AG20443 (cell line): ENCODE measurements at regions not wholly inside any gene's neighbourhood (a gene's known extent, or its start where the extent isn't known, plus 50 kb on each side); places are given as distances from the start of the nearest gene placed in this dataset.
A peak's percentile ranks its signal among the peaks of the same experiment; 100 is the strongest.

Source experiments
- DNase-seq: peaks from one replicate; pipeline ENCODE4 v3.0.0; 2012; ENCODE audit warnings: low spot score, mixed read lengths

DNA sequence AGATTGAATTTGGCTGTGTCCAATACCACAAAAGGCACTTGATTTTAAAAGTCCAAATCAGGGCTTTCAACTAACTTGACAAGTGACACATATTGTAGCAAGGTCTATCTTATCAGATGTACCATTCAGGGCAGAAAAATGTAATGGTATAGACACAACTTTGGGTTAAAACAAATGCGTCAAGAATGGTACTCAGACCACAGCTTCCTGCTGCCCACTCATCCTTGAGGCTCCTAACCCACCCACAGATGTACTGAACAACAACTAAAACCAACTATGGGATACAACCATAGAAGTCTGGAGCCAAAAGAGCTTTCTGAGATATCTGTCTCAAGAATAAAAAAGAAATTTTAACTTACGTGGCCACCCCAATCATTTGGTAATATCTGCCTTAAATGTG lies 105.2 kb downstream of the RBM43 start:
- DNase-seq: no peak

DNA sequence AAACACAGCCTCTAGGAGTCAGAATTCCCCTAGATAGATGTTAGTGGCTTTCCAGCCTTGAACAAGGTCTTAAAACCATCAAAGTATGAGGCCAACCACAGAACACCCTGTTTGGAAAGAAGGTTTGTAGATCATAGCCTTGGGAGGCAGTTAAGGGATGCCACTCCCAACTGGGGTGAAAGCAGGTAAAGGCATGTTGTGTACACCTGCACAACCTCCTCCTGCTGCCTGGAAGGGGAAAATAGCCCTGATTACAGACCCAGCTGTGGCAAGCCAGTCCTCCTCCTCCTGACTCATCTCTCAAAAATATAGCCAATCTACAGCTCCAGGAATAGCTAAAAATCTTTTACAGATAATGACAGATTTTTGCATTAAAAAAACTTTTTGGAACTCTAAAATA lies 108.1 kb downstream of the RBM43 start:
- DNase-seq: no peak

DNA sequence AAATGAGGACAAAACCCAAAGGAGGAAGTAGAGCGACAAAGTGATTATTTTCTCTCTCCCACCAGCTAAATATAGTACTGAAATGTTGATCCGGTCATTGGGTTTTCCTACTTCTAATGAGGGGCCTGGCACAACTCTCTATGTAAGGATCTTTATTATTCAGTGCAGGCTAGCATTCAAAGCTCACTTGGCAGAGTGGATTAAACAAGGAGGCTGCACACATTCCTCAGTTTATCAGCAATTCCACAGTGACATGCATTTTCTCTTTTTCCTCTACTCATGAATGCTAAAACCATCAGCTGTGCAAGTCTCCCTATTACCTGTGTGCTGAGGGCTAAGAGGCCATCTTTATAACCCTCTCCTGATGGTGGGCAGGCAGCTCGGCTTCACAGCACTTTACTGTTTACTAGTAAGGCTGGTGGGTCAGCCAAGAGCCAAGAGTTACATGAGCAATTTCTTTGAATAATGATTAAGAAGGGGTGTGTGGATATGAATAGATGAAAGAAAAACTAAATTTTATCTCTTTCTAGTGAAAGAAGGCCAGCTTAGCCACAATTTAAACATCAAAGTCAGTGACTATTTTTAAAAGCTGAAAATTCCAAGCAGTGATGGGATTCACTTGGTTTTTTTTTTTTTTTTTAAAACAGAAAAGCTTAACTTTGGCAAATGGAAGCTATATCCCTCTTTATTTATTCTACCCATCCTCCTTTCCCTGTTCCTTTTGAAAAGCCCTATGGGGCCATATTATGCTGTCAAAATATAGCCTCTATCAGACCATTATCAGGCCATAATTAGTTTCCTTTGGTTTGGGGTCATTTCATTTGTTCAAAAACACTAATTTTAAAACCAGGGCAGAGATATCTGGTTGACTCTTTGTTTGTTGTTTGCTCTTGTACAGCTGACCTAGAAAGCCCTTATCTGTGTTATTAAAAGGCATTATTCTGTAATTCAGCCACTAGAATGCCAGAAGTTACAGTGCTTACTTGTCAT lies 111.0 kb downstream of the RBM43 start:
- no peak for DNase-seq

DNA sequence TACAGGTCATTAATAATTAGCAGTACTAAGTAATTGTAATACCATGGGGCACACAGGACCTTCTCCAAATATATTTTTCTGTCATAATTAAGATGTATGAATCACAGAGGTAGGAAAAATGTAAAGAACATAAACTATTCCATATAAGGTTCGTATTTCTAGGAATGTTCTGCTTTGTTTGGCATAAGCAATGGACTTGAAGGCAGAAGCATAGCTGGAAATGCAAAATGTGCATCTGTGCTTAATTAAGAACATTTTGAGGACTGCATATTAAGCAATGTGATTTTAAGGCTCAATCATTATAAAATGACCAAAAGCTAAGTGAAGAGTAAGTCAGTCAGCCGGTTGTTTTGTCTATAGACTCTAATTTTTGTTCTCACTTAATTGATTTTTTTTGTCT lies 123.2 kb downstream of the RBM43 start:
- DNase-seq: peak; percentile 40

DNA sequence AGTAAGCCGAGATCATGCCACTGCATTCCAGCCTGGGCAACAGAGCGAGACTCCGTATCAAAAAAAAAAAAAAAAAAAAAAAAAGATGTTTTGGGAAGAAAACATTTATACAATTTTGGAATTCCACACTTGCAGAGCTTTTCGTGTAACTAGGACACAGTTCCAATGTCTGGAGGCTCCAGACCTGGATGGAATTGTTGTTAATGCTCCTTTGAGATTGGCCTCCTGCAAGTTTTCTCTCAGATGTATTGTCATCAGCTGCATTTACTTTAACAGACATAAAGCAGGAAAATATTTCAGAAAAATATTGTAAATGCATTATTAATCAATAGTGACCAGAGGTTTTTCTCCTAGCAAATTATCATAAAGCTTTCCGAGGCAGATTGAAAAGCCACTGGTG lies 124.1 kb downstream of the RBM43 start:
- DNase-seq: no peak

DNA sequence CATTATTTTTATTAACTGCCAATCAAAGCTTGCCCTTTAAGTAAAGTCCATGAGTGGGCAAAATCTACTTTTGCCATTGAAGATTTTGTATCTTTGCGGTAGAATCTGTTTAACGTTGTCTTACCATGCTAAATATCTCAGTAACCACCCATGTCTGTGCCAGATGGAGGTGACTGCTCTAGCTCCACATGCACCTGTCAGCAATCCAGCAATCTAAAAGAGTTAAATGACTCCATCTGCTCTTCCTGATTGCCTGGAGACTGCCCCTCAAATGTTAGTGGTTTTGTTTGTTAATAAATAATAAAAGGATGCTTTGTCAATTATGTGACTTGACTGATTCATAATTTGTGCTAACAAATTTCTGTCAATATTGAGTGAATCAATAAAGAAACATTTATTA lies 141.7 kb downstream of the RBM43 start:
- no peak for DNase-seq

DNA sequence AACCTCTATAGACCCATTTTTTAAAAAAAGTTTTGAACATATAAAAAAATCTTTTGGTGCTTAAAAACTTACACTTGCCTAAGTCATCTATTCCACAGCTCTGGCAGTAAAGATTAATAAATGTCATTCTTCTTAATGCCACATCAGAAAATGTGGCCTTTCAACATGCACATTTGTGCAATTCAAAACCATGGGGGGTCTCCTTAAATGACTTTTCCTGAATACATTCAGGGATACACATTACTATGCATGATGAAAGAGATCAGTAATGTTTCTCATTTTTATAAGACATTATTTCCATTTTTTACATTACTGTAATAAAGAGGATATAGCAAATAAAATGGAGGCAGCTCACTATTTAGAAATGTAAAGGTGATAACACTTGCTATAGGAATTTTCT lies 142.3 kb downstream of the RBM43 start:
- DNase-seq: no peak

DNA sequence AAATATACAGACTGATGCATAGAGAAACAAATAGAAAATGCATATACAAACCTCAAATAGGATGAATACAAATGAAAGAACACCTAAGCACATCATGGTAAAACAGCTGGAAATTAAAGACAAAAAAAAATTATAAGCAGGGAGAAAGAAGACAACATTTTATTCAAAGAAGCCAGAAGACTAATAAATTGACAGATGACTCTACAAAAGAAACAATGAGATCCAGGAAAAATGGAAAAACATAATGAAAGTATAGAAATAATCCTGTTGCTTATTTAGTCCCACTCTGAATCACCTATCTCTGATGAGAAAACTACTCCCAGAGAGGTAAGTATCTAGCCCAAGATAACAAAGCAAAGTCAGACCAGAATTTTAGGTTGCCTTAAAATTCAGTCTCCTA lies 143.4 kb downstream of the RBM43 start:
- DNase-seq: no peak

DNA sequence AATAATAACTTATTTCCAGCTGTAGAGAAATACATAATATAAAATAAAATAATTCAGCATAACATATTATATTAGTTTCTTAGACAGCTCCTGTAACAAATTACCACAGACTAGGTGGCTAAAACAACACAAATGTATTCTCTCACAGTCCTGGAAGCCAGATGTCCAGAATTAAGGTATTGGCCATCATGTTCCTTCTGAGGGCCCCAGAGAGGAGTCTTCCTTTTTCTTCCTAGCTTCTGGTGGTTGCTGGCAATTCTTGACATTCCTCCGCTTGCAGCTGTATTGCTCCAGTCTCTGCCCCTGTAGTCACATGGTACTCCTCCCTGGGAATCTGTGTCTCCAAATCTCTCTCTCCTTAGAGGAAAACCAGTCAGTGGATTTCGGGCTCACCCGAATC lies 146.8 kb downstream of the RBM43 start:
- DNase-seq: peak; percentile 50

DNA sequence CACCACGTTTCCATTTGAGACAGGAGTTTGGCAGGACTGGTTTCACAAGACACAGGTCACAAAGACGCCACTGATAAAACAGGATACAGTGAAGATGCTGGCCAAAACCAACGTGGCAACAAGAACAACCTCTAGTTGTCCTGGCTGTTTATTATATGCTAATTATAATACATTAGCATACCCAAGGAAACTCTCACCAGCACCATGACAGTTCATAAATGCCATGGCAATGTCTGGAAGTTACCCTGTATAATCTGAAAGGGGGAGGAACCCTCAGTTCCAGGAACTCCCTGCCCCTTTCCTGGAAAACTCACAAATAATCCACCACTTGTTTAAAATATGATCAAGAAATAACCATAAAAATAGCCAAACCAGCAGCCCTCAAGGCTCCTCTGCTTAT lies 148.3 kb downstream of the RBM43 start:
- DNase-seq: no peak

DNA sequence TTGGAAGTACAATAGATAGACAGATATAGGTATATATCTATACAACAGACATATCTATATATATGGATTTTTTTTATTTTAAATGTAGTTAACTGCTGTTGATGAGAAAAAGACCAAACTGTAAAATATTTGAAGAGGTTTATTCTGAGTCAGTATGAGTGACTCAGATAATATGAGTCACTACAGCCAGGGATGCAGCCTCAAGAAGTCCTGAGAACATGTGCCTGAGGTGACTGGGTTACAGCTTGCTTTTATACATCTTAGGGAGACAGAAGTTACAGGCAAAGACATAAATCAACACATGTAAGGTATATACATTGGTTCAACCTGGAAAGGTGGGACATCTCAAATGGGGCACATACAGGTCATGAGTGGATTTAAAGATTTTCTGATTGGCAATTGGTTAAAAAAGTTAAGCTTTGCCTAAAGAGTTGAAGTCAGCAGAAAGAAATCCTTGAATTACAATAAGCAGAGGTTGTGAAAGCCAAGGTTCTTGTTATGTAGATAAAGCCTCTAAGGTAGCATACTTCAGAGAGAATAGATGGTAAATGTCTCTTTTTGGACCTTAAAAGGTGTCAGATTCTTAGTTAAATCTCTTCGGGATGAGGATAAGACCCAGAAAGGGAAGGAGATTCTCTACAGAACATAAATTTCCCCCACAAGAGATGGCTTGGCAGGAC lies 149.9 kb downstream of the RBM43 start:
- peak; percentile 51 for DNase-seq

DNA sequence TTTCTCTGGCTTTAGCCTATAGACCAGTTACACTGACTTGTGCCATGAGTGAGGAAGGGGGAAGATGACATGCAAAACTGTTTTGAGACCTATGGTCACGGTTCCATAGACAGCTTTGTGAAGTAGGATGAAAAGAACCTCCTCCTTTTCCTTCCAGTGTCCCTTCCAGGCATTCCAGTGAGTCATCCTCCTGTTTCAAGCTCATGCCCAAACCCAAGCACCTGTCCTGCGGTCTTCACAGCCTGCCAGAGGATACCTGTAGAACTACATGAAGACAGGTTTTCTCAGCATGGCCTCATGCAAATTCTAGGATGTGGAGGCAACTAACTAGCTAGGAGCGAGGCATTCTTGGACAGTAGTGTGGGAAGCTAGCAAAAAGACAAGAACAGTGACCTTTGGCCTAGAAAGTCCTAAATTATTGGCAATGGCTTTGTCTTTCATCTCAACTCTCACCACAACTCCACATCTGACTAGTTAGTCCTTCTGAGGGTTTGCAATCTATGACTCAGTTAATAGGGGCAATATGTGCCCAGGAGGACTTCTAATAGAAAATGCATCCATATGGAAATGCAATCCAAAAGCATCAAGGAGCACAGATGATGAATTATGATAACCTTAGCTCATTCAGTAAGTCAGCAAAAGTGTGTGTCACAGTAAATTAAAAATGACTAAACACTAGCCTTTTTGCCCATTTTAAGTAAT lies 154.7 kb downstream of the RBM43 start:
- DNase-seq: no peak

DNA sequence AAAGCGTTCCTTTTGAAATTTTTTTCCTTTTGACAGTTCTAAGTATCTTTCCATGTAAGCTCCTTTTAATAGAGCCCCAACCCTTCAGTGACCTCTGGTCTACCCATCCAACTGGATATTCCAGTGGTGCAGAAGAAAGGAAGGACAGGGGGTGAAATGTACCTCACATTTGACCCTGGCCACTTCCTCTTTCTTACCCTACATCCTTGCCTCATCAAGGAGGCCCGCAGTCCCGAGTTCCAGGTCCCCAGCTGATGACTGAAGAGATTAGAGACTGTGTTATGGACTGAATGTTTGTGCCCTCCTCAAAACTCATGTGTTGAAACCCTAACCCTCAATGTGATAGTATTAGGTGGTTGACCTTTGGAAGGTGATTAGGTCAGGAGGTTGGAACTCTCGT lies 158.1 kb downstream of the RBM43 start:
- no peak for DNase-seq

DNA sequence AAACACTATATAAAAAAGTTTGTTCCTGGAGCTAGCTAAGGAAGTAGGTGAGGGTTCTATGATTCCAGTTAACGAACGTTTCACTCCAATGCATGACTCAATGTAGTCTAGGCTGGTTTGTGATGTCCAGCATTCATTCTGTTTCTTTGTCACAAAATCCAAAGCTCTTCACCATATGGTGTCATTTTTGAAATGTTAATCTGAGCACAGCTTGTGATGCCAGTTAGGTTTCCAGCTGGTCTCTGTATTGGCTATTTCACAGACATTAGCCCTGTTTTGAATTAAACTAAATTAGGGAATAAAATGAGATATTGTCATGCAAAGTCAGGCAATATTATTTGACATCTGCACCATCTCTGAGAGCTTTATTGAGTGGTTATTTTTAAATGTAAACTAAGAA lies 159.4 kb downstream of the RBM43 start:
- no peak for DNase-seq

DNA sequence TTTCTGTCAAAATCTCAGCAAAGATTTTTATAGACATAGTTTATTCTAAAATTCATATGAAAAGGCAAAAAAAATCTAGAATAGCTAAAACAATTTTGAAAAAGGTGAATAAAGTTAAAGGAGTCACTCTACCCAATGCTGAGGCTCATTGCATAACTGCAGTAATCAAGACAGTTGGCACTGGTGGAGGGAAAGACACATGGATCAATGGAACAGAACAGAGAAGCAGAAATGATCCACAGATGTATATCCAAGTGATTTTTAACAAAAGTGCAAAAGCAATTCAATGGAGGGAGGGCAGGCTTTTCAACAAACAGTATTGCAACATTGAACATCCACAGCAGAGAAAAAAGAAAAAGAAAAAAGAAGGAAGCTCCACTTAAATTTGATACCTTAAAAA lies 162.8 kb downstream of the RBM43 start:
- no peak for DNase-seq

DNA sequence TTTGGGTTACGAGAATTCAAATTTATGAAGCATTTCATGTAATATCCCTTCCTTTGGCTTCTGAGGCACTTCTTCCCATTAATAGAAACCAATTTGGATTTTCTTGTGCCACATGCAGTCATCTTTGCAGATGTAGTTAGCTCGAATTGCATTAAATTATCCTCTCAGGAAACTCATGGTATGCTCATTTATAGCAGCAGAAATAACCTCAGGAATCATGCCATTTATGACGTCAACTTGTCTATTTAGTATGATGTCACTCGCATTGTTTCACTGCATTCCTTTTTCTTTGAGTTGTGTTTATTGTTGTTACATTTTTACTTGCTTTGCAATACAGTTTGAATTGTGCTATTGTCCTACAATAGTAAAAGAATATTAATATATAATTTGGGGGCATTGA lies 163.8 kb downstream of the RBM43 start:
- DNase-seq: no peak

DNA sequence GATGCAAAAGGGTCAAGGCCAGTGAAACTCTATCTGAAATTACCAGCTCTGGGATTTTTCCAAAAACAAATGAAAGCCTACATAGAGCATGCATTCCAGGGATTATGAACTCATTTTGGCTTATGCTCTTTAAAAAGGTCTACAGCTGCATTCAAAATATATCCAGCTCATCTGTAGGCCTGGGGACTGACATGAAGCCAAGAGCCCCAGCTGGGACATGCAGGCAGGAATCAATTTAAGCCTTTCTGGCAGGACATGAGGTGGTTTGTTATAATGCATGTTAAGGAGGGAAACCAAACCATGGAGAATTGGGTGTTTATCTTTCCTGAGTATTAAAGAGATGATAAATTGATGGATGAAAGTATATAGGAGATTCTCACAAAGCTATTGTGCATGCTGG lies 164.5 kb downstream of the RBM43 start:
- no peak for DNase-seq

DNA sequence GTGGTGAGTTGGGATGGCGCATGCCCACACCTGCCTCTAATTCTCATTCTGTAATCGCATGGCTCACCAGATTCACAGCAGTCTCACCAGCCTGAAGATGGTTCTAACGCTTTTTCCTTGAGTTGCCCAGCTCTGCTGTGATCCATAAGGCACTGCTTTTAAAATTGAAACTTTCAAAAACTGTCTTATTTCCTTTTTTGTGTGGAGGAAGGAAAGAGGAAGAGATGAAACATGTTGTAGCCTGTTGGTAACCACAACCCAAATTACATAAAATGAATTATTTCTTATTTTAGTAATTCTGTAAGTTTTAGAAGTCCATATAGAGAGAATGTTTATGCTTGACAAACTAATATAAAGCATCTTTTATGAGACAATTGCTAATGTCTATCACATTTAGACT lies 165.4 kb downstream of the RBM43 start:
- DNase-seq: no peak

DNA sequence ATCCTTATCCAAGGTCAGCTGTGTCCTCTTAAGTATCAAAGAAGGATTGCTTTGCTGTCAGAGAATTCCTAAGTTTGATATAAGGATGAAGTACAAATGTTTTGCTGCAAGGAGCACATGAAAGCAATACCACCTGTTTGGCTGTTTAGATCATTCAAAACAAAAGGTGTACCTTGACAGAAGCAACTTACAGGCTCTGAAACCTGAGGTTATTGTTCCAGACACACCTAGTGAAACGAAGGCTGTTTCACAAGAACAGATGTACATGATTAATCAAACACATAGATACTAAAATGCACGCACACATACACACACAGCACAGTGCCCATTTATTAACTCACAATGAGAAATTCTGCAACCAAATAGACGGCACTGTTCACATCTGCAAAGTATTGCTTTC lies 166.2 kb downstream of the RBM43 start:
- no peak for DNase-seq

DNA sequence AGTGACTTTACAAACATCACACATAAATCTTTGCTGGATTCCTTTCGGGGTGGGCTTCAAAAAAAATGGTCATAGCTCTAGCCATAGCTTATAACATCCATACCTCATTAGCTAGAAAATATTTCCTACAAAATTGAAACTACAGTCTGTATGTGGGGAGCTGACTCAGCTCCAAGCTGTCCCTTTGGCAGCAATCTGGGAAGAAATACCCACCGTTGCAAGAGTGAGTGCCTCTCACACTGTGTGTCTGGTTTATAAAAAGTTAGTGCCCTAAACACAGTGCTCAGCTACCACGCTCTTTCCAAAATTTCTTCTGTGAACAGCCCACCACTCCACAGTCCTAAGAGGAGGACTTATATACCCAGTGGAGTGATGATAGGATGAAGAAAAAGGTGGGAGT lies 170.1 kb downstream of the RBM43 start:
- DNase-seq: peak; percentile 18

DNA sequence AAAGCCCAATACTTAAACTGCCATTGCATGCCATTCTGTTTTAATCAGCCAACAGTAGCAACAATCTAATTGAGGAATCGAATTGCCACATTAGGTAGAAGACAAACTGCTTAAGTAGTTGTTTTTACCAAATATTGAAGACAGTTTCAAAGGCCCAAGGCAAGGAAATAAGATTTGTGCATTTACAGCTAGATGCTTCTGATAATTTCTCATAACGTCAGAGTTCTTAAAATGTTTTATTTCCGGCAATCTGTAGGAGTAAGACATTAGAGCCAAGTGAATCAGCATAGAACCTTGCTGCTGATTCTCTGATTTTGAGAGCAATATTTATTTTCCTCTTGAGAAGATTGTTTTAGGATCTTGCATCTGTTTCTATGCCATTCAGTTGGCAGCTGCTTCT lies 174.3 kb downstream of the RBM43 start:
- DNase-seq: no peak

DNA sequence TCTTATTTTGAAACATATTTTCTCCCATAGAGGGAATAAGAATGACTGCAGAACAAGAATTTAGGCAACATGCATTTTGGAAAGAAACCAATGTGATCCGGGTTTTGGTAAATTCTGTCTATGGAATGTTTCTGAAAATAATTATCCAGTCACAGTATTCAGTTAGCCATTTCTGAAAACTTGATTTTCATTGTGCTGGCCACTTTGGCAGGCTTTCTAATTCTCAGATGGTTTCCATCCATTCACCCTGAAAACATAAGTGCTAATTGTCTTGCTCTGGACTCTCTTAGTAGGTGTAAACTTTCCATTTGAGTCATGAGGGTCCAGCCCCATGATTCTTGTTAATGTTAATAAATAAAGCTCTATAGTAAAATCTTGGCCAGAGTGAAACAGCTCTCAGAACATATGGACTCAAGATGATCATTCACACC lies 176.5 kb downstream of the RBM43 start:
- peak; percentile 14 for DNase-seq
